Breast epithelium (tissue), 4 donors: ENCODE measurements at regions not wholly inside any gene's neighbourhood (a gene's known extent, or its start where the extent isn't known, plus 50 kb on each side); places are given as distances from the start of the nearest gene placed in this dataset.

Experiments used
- DNase-seq, 2 donors: peaks; one replicate each; pipeline ENCODE4 v3.0.0-alpha.2; 2019; ENCODE audit warnings: low spot score in 2 of 2
- H3K27ac ChIP-seq, 2 donors: fragments of 200-600 bp; sonication (generic) in 1 of 2; one replicate each; pipeline ENCODE4 v1.5.1; 2016 to 2019; ENCODE audit warnings: mild to moderate bottlenecking in 1 of 2
- H3K27me3 ChIP-seq, 2 donors: fragments of 200-600 bp; sonication (generic) in 1 of 2; one replicate each; pipeline versions ENCODE4 v1.5.1 to v1.6.0; 2017 to 2019; ENCODE audit warnings: control low read depth in 1 of 2, mild to moderate bottlenecking in 1 of 2
- H3K36me3 ChIP-seq: fragments of 200-600 bp; one replicate; pipeline ENCODE4 v1.5.1; 2019
- H3K4me1 ChIP-seq, 2 donors: fragments of 200-600 bp; sonication (generic); one replicate each; pipeline ENCODE4 v1.5.1; 2016 to 2019; ENCODE audit warnings: control low read depth in 1 of 2
- H3K4me3 ChIP-seq, 3 donors: fragments of 200-600 bp; sonication (generic); 1 replicate in 2 of 3; 2 replicates in 1 of 3; pipeline ENCODE4 v1.5.1; 2016 to 2019; ENCODE audit warnings: mild to moderate bottlenecking in 3 of 3, moderate library complexity in 2 of 3
- H3K9me3 ChIP-seq, 2 donors: fragments of 200-600 bp; sonication (generic) in 1 of 2; one replicate each; pipeline ENCODE4 v1.5.1; 2016 to 2019; ENCODE audit warnings: control low read depth in 1 of 2
- POLR2A ChIP-seq: fragments of 450-650 bp; IDR thresholded peaks from one replicate; pipeline ENCODE4 v1.6.1; 2016; ENCODE audit warnings: antibody characterized with exemption, mild to moderate bottlenecking, moderate library complexity
- POLR2AphosphoS5 ChIP-seq, 3 donors: sonication (generic); formaldehyde crosslinking; IDR thresholded peaks; one replicate each; pipeline ENCODE4 v1.6.1; 2017; ENCODE audit warnings: antibody characterized with exemption in 3 of 3
- intact Hi-C: fragments of 100-400 bp; cut with DNase I; formaldehyde crosslinking; loops from one replicate; pipeline ENCODE4 v1.15.1; 2023; ENCODE audit warnings: low total_unique reads
- TF ChIP-seq, protein P1 (sequence below), 3 donors: fragments of 450-650 bp; IDR thresholded peaks; one replicate each; pipeline ENCODE4 v1.5.1; 2016 to 2017; ENCODE audit warnings: antibody characterized with exemption in 3 of 3, mild to moderate bottlenecking in 3 of 3, moderate library complexity in 3 of 3

DNA sequence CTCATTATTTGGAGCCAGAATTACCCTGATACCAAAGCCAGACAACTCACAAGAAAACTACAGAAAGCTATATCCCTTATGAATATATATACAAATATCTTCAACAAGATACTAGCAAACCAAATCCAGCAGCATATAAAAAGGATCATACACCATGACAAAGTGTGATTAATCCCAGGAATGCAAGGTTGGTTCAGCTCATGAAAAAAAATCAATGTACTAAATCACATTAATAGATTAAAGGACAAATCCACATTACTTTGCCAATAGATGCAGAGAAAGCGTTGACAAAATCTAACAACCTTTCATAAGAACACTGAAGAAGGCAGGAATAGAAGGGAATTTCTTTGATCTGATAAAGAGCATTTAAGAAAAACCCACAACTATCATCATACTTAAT is 50.4 kb upstream of the TEAD1 start:
- no peak overlapping the region for H3K4me3 ChIP-seq
- no peaks in the 10 kb centered on the region for H3K36me3 ChIP-seq
- H3K4me1 ChIP-seq = no peaks in the 10 kb centered on the region
- H3K27ac ChIP-seq = no peak overlapping the region
- TF ChIP-seq, protein P1, sequence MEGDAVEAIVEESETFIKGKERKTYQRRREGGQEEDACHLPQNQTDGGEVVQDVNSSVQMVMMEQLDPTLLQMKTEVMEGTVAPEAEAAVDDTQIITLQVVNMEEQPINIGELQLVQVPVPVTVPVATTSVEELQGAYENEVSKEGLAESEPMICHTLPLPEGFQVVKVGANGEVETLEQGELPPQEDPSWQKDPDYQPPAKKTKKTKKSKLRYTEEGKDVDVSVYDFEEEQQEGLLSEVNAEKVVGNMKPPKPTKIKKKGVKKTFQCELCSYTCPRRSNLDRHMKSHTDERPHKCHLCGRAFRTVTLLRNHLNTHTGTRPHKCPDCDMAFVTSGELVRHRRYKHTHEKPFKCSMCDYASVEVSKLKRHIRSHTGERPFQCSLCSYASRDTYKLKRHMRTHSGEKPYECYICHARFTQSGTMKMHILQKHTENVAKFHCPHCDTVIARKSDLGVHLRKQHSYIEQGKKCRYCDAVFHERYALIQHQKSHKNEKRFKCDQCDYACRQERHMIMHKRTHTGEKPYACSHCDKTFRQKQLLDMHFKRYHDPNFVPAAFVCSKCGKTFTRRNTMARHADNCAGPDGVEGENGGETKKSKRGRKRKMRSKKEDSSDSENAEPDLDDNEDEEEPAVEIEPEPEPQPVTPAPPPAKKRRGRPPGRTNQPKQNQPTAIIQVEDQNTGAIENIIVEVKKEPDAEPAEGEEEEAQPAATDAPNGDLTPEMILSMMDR (IDR thresholded peaks at IDR 0.05) = no peak
- no peak for TF ChIP-seq POLR2AphosphoS5 (IDR thresholded peaks at IDR 0.05)
- TF ChIP-seq POLR2A = no peak
- H3K9me3 ChIP-seq = peaks cover 12 to 18% of the 10 kb centered on the region in 2 donors
- H3K27me3 ChIP-seq = no peaks in the 10 kb centered on the region
- no peak for DNase-seq
- intact Hi-C loops = no loop called here
